Sigmoid colon (tissue), 4 donors: ENCODE measurements at regions not wholly inside any gene's neighbourhood (a gene's known extent, or its start where the extent isn't known, plus 50 kb on each side); places are given as distances from the start of the nearest gene placed in this dataset.

Source experiments
- POLR2AphosphoS5 ChIP-seq, 4 donors: sonication (generic); formaldehyde crosslinking; IDR thresholded peaks; one replicate each; pipeline ENCODE4 v1.6.1; 2017; ENCODE audit warnings: antibody characterized with exemption in 4 of 4
- TF ChIP-seq, protein P1 (sequence below), 4 experiments: fragments of 450-650 bp in 3 of 4; fragments of 200-600 bp in 1 of 4; IDR thresholded peaks; one replicate each; pipeline ENCODE4 v1.5.1; 2016 to 2019; ENCODE audit warnings: antibody characterized with exemption in 4 of 4, mild to moderate bottlenecking in 3 of 4, moderate library complexity in 2 of 4

DNA sequence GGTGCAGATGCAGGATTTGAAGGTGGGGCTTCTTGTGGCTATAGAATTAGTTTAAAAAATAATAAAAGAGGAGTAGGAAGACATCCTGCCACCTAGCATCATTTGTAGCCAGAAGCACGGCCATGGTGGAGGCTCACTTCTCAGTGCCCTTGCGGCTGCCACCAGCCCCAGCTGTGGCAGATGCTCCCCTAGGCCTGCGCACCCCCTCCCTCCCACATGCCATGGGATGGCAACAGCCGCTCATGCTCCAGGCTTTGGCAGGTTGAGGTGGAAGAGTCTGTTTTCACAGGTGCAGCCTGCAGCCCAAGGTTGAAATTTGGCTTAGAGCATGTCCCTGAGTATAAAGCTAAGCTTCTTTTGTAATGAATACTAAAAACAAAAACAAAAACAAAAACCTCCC is 96.4 kb downstream of the GATA6 start:
- TF ChIP-seq, protein P1, sequence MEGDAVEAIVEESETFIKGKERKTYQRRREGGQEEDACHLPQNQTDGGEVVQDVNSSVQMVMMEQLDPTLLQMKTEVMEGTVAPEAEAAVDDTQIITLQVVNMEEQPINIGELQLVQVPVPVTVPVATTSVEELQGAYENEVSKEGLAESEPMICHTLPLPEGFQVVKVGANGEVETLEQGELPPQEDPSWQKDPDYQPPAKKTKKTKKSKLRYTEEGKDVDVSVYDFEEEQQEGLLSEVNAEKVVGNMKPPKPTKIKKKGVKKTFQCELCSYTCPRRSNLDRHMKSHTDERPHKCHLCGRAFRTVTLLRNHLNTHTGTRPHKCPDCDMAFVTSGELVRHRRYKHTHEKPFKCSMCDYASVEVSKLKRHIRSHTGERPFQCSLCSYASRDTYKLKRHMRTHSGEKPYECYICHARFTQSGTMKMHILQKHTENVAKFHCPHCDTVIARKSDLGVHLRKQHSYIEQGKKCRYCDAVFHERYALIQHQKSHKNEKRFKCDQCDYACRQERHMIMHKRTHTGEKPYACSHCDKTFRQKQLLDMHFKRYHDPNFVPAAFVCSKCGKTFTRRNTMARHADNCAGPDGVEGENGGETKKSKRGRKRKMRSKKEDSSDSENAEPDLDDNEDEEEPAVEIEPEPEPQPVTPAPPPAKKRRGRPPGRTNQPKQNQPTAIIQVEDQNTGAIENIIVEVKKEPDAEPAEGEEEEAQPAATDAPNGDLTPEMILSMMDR (IDR thresholded peaks at IDR 0.05), result no peak
- TF ChIP-seq POLR2AphosphoS5 (IDR thresholded peaks at IDR 0.05), result no peak
